GM19023 (cell line): ENCODE measurements at regions not wholly inside any gene's neighbourhood (a gene's known extent, or its start where the extent isn't known, plus 50 kb on each side); places are given as distances from the start of the nearest gene placed in this dataset.

Experiments
- ATAC-seq: cut with Tn5 transposase; IDR thresholded peaks from one replicate; pipeline ENCODE4 v1.9.1; 2021; ENCODE audit warnings: mild to moderate bottlenecking, moderate library complexity; ENCODE audit not compliant: unreplicated experiment

- ATAC-seq = no peak
Measured at GRCh38 chr2:107361751-107362381, 464.8 kb upstream of the RGPD4 start.

- ATAC-seq = no peak
Measured at GRCh38 chr2:107362993-107363392, 463.7 kb upstream of the RGPD4 start.

GRCh38 chr2:107363806-107364205 is 462.9 kb upstream of the RGPD4 start:
- ATAC-seq = no peak

GRCh38 chr2:107364361-107364950 is 462.2 kb upstream of the RGPD4 start:
- no peak for ATAC-seq

- ATAC-seq = no peak
Measured at GRCh38 chr2:107374249-107374648, 452.4 kb upstream of the RGPD4 start.

GRCh38 chr2:107376909-107377308 is 449.8 kb upstream of the RGPD4 start:
- ATAC-seq = no peak

GRCh38 chr2:107380912-107381311 is 445.8 kb upstream of the RGPD4 start:
- no peak for ATAC-seq

GRCh38 chr2:107383691-107384090 is 443.0 kb upstream of the RGPD4 start:
- ATAC-seq = no peak

- ATAC-seq = no peak
Measured at GRCh38 chr2:107384422-107384821, 442.3 kb upstream of the RGPD4 start.

- ATAC-seq = no peak
Measured at GRCh38 chr2:107385921-107386320, 440.8 kb upstream of the RGPD4 start.

GRCh38 chr2:107392241-107392704 is 434.4 kb upstream of the RGPD4 start:
- no peak for ATAC-seq

- ATAC-seq = no peak
Measured at GRCh38 chr2:107393516-107393915, 433.2 kb upstream of the RGPD4 start.

- no peak for ATAC-seq
Measured at GRCh38 chr2:107398683-107399082, 428.0 kb upstream of the RGPD4 start.

- ATAC-seq = no peak
Measured at GRCh38 chr2:107402330-107402729, 424.4 kb upstream of the RGPD4 start.

GRCh38 chr2:107405261-107405660 is 421.4 kb upstream of the RGPD4 start:
- no peak for ATAC-seq

GRCh38 chr2:107407017-107407416 is 419.7 kb upstream of the RGPD4 start:
- no peak for ATAC-seq

- no peak for ATAC-seq
Measured at GRCh38 chr2:107407974-107408373, 418.7 kb upstream of the RGPD4 start.

GRCh38 chr2:107411267-107411666 is 415.4 kb upstream of the RGPD4 start:
- ATAC-seq = no peak

- no peak for ATAC-seq
Measured at GRCh38 chr2:107412209-107412904, 414.3 kb upstream of the RGPD4 start.

- no peak for ATAC-seq
Measured at GRCh38 chr2:107412981-107413380, 413.7 kb upstream of the RGPD4 start.

- ATAC-seq = no peak
Measured at GRCh38 chr2:107414376-107414775, 412.3 kb upstream of the RGPD4 start.

GRCh38 chr2:107418708-107419107 is 408.0 kb upstream of the RGPD4 start:
- ATAC-seq = no peak
